HG03135 (cell line): ENCODE measurements at regions not wholly inside any gene's neighbourhood (a gene's known extent, or its start where the extent isn't known, plus 50 kb on each side); places are given as distances from the start of the nearest gene placed in this dataset.
"Not testable (repeated sequence)": the region's sequence is repeated elsewhere in the genome, so short reads cannot be mapped to it uniquely, and the experiment has no call there.

Experiments
- ATAC-seq: cut with Tn5 transposase; IDR thresholded peaks from one replicate; pipeline ENCODE4 v1.9.1; 2021; ENCODE audit warnings: mild to moderate bottlenecking, moderate library complexity; ENCODE audit not compliant: unreplicated experiment

- no peak for ATAC-seq
These were observed 184.3 kb upstream of the HMCN1 start for GRCh38 chr1:185549906-185550305.

GRCh38 chr1:185546029-185546428, 188.2 kb upstream of the HMCN1 start:
- ATAC-seq = no peak

- ATAC-seq = no peak
These were observed 192.3 kb upstream of the HMCN1 start for GRCh38 chr1:185541871-185542301.

GRCh38 chr1:185540295-185540694, 193.9 kb upstream of the HMCN1 start:
- no peak for ATAC-seq

- no peak for ATAC-seq
These were observed 194.8 kb upstream of the HMCN1 start for GRCh38 chr1:185539277-185539943.

GRCh38 chr1:185538309-185538898, 195.8 kb upstream of the HMCN1 start:
- not testable (repeated sequence) for ATAC-seq

GRCh38 chr1:185537596-185537995, 196.6 kb upstream of the HMCN1 start:
- ATAC-seq = no peak

GRCh38 chr1:185536165-185536920, 197.8 kb upstream of the HMCN1 start:
- ATAC-seq = no peak

- no peak for ATAC-seq
These were observed 198.6 kb upstream of the HMCN1 start for GRCh38 chr1:185535621-185536020.

- no peak for ATAC-seq
These were observed 199.4 kb upstream of the HMCN1 start for GRCh38 chr1:185534801-185535200.

GRCh38 chr1:185533596-185533995, 200.6 kb upstream of the HMCN1 start:
- ATAC-seq = no peak

- no peak for ATAC-seq
These were observed 201.3 kb upstream of the HMCN1 start for GRCh38 chr1:185532856-185533255.

- no peak for ATAC-seq
These were observed 202.4 kb upstream of the HMCN1 start for GRCh38 chr1:185531838-185532237.

GRCh38 chr1:185530215-185530614, 204.0 kb upstream of the HMCN1 start:
- ATAC-seq = no peak

- no peak for ATAC-seq
These were observed 204.5 kb upstream of the HMCN1 start for GRCh38 chr1:185529673-185530072.

- no peak for ATAC-seq
These were observed 206.0 kb upstream of the HMCN1 start for GRCh38 chr1:185528084-185528676.

- ATAC-seq = peak; percentile 100
These were observed 207.6 kb upstream of the HMCN1 start for GRCh38 chr1:185526344-185527307.

GRCh38 chr1:185520188-185520920, 203.3 kb upstream of the IVNS1ABP start:
- ATAC-seq = peak; percentile 87

GRCh38 chr1:185517808-185518419, 200.9 kb upstream of the IVNS1ABP start:
- ATAC-seq = no peak
